K562 (cell line): ENCODE measurements at regions not wholly inside any gene's neighbourhood (a gene's known extent, or its start where the extent isn't known, plus 50 kb on each side); places are given as distances from the start of the nearest gene placed in this dataset.
A peak's percentile ranks its signal among the peaks of the same experiment; 100 is the strongest.

Source experiments
- ARID2 ChIP-seq: fragments of 450-650 bp; IDR thresholded peaks from 2 replicates; pipeline ENCODE4 v1.6.1; 2017; ENCODE audit warnings: antibody characterized with exemption, mild to moderate bottlenecking
- CREM ChIP-seq: IDR thresholded peaks from 2 replicates; pipeline ENCODE4 v1.6.1; 2014; ENCODE audit warnings: antibody characterized with exemption, low read depth
- ETV5 ChIP-seq: sonication (generic); formaldehyde crosslinking; IDR thresholded peaks from 2 replicates; pipeline ENCODE4 v1.4.0; 2020; ENCODE audit warnings: low read depth, mild to moderate bottlenecking, missing genetic modification reagents
- MEIS2 ChIP-seq: fragments of 450-650 bp; IDR thresholded peaks from 2 replicates; pipeline ENCODE4 v1.6.1; 2014; ENCODE audit warnings: mild to moderate bottlenecking; ENCODE audit not compliant: partially characterized antibody
- MTA1 ChIP-seq: fragments of 450-650 bp; IDR thresholded peaks from 2 replicates; pipeline ENCODE4 v1.6.1; 2017; ENCODE audit warnings: borderline replicate concordance
- NCOA1 ChIP-seq: fragments of 450-650 bp; IDR thresholded peaks from 2 replicates; pipeline ENCODE4 v1.6.1; 2016; ENCODE audit warnings: low read depth
- NFIX ChIP-seq: fragments of 250-450 bp; sonication (Bioruptor Pico); IDR thresholded peaks from 2 replicates; pipeline ENCODE4 v1.4.0; 2020; ENCODE audit warnings: low read depth, mild to moderate bottlenecking, moderate library complexity
- NFXL1 ChIP-seq: fragments of 450-650 bp; formaldehyde crosslinking; IDR thresholded peaks from 2 replicates; pipeline ENCODE4 v1.4.0; 2021; ENCODE audit warnings: mild to moderate bottlenecking
- PHF8 ChIP-seq: fragments of 200-600 bp; sonication (generic); IDR thresholded peaks from 2 replicates; pipeline ENCODE4 v1.6.1; 2012; ENCODE audit warnings: mixed run types, mild to moderate bottlenecking, inconsistent platforms, low read length, moderate library complexity, borderline replicate concordance
- RBFOX2 ChIP-seq: fragments of 200-400 bp; formaldehyde crosslinking; IDR thresholded peaks from 2 replicates; pipeline ENCODE4 v1.6.1; 2017; ENCODE audit warnings: low read depth, mild to moderate bottlenecking, low read length, moderate library complexity
- RBM25 ChIP-seq: fragments of 200-400 bp; formaldehyde crosslinking; IDR thresholded peaks from 2 replicates; pipeline ENCODE4 v1.6.1; 2018; ENCODE audit warnings: low read length, low read depth, moderate library complexity; ENCODE audit not compliant: severe bottlenecking
- SETDB1 ChIP-seq: IDR thresholded peaks from one replicate; pipeline ENCODE4 v1.6.1; 2012; ENCODE audit warnings: low read length, control low read depth, inconsistent platforms
- SMARCA5 ChIP-seq: fragments of 450-650 bp; IDR thresholded peaks from 2 replicates; pipeline ENCODE4 v1.6.1; 2016
- SOX6 ChIP-seq: fragments of 450-650 bp; IDR thresholded peaks from 2 replicates; pipeline ENCODE4 v1.6.1; 2014; ENCODE audit warnings: mild to moderate bottlenecking
- TAF9B ChIP-seq: fragments of 450-650 bp; IDR thresholded peaks from 2 replicates; pipeline ENCODE4 v1.6.1; 2018; ENCODE audit warnings: mild to moderate bottlenecking; ENCODE audit not compliant: partially characterized antibody
- TCF3 ChIP-seq: sonication (generic); formaldehyde crosslinking; IDR thresholded peaks from 2 replicates; pipeline ENCODE4 v1.4.0; 2020; ENCODE audit warnings: mild to moderate bottlenecking, missing genetic modification reagents
- TRIM24 ChIP-seq, 2 experiments: fragments of 450-650 bp; IDR thresholded peaks; 2 replicates each; pipeline ENCODE4 v1.6.1; 2016
- WHSC1 ChIP-seq: IDR thresholded peaks from one replicate; pipeline ENCODE4 v1.6.1; 2012; ENCODE audit warnings: low read length, control low read depth, inconsistent platforms
- ZC3H8 ChIP-seq: fragments of 450-650 bp; IDR thresholded peaks from 2 replicates; pipeline ENCODE4 v1.6.1; 2017
- ZNF24 ChIP-seq: fragments of 450-650 bp; IDR thresholded peaks from 2 replicates; pipeline ENCODE4 v1.6.1; 2016
- ZNF316 ChIP-seq: fragments of 450-650 bp; IDR thresholded peaks from 2 replicates; pipeline ENCODE4 v1.6.1; 2016
- ZNF561 ChIP-seq: fragments of 450-650 bp; formaldehyde crosslinking; conservative IDR thresholded peaks from 2 replicates; pipeline ENCODE4 v1.4.0; 2020; ENCODE audit warnings: mild to moderate bottlenecking, moderate library complexity
- ZNF57 ChIP-seq: fragments of 450-650 bp; formaldehyde crosslinking; IDR thresholded peaks from 2 replicates; pipeline ENCODE4 v1.4.0; 2020; ENCODE audit warnings: mild to moderate bottlenecking, moderate library complexity
- ZNF77 ChIP-seq: fragments of 250-450 bp; sonication (Bioruptor Pico); IDR thresholded peaks from 2 replicates; pipeline ENCODE4 v1.5.0; 2020
- TF ChIP-seq, protein P1 (sequence below): fragments of 450-650 bp; formaldehyde crosslinking; IDR thresholded peaks from 2 replicates; pipeline ENCODE4 v1.4.0; 2020; ENCODE audit warnings: mild to moderate bottlenecking, moderate library complexity
- TF ChIP-seq, protein P2 (sequence below): fragments of 450-650 bp; formaldehyde crosslinking; IDR thresholded peaks from 2 replicates; pipeline ENCODE4 v1.4.0; 2022; ENCODE audit warnings: missing genetic modification characterization
- TF ChIP-seq, protein P3 (sequence below), 2 experiments: IDR thresholded peaks in 1 of 2; conservative IDR thresholded peaks in 1 of 2; 2 replicates each; pipeline ENCODE4 v1.6.1; 2016; ENCODE audit warnings: low read depth in 2 of 2, mild to moderate bottlenecking in 1 of 2, missing compliant biosample characterization in 1 of 2, missing genetic modification characterization in 1 of 2, moderate library complexity in 1 of 2

DNA sequence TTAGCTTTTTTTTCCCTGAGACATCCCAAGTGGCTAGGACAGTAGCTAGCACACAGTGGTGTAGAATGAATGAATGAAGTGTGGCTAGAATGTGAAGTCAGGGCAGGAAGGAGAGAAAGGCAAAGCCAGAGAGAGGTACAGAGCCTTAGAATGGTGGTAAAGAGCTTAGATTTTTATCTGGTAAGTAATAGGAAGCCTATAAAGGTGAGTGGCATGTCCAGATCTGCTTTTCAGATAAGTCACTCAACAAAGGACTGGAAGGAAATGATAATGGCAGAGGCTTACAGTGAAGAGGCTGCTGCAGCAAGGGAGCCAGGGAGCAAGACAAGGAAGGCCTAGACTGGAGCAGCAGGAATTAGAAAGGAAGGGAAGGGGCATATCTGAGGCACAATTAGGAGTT is 96.0 kb upstream of the PRDM1 start (continued):
- TF ChIP-seq RBFOX2 (no peak), MEIS2 (peak; percentile 71), ETV5 (no peak), ZNF316 (no peak), TRIM24 (IDR thresholded peaks at IDR 0.05) (no peak), TAF9B (no peak), SOX6 (peak; percentile 60; the same call in 1 of the 2 replicates), NFXL1 (CRISPR knock-in tag) (no peak), ZNF77 (CRISPR knock-in tag) (no peak), SMARCA5 (no peak), TCF3 (CRISPR knock-in tag) (0 out of 2 replicates have a peak, but pooled peaks have one; percentile 14), ZNF24 (peak; percentile 69), CREM (no peak), ZNF57 (no peak), NFIX (CRISPR knock-in tag) (no peak), ZC3H8 (no peak), PHF8 (no peak), SETDB1 (no peak), MTA1 (no peak), RBM25 (no peak), NCOA1 (no peak), ZNF561 (CRISPR knock-in tag) (no peak), ARID2 (no peak), WHSC1 (no peak)
- TF ChIP-seq, protein P1, sequence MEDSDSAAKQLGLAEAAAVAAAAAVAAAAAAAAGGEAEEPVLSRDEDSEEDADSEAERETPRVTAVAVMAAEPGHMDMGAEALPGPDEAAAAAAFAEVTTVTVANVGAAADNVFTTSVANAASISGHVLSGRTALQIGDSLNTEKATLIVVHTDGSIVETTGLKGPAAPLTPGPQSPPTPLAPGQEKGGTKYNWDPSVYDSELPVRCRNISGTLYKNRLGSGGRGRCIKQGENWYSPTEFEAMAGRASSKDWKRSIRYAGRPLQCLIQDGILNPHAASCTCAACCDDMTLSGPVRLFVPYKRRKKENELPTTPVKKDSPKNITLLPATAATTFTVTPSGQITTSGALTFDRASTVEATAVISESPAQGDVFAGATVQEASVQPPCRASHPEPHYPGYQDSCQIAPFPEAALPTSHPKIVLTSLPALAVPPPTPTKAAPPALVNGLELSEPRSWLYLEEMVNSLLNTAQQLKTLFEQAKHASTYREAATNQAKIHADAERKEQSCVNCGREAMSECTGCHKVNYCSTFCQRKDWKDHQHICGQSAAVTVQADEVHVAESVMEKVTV (CRISPR knock-in tag) = no peak
- TF ChIP-seq, protein P2, sequence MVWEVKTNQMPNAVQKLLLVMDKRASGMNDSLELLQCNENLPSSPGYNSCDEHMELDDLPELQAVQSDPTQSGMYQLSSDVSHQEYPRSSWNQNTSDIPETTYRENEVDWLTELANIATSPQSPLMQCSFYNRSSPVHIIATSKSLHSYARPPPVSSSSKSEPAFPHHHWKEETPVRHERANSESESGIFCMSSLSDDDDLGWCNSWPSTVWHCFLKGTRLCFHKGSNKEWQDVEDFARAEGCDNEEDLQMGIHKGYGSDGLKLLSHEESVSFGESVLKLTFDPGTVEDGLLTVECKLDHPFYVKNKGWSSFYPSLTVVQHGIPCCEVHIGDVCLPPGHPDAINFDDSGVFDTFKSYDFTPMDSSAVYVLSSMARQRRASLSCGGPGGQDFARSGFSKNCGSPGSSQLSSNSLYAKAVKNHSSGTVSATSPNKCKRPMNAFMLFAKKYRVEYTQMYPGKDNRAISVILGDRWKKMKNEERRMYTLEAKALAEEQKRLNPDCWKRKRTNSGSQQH (CRISPR knock-in tag) = no peak
- TF ChIP-seq, protein P3, sequence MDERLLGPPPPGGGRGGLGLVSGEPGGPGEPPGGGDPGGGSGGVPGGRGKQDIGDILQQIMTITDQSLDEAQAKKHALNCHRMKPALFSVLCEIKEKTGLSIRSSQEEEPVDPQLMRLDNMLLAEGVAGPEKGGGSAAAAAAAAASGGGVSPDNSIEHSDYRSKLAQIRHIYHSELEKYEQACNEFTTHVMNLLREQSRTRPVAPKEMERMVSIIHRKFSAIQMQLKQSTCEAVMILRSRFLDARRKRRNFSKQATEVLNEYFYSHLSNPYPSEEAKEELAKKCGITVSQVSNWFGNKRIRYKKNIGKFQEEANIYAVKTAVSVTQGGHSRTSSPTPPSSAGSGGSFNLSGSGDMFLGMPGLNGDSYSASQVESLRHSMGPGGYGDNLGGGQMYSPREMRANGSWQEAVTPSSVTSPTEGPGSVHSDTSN (CRISPR knock-in tag; IDR thresholded peaks at IDR 0.05; ENCODE audit: low read depth) = no peak
- TF ChIP-seq, protein P3 (tag; conservative IDR thresholded peaks at IDR 0.05; ENCODE audit: low read depth) = peak; percentile 71
